ENCODE measurements at regions not wholly inside any gene's neighbourhood (a gene's known extent, or its start where the extent isn't known, plus 50 kb on each side); places are given as distances from the start of the nearest gene placed in this dataset.

DNA sequence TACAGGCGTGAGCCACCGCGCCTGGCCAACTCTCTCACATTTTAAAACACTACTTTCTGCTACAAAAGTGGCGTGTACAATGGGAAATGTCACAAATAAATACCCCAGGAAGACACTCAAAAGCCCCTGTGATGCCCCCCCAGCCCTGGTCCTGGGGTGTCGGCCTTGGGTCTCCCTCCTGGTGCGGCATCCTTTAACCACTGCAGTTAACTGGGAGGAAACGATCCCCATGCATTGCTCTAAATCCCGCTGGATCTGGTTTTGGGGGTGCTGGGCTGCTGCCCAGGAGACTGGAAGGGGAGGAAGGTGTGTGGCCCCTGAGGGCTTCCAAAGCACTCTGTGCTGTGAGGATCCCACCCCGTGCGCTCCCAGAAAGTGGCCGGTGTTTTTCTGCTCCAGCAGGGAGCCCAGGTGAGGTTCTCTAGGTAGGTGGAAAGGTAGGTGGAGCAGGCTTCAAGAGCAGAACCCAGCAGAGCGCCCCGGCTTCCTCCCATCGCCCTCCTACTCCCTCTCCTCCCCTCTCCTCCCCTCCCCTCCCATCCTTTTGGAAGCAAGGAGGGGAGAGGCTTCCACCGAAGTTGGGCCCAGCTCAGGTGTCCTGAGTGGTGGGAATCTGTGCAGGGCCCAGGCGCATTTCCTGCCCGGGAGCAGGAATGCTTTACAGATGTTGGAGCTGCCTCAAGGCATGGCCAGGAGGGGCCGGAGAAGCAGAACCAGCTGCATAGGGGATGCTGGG is 363.3 kb downstream of the SEC14L1 start:
- Histone ChIP-seq H3K36me3 (peaks cover 0 to 29% (median 4%) of the 10 kb centered on the region in 9 donors), H3K4me1 (no peaks in the 10 kb centered on the region), H3K4me3 (no peak overlapping the region), H3K9me3 (no peaks in the 10 kb centered on the region), H3K27ac (no peak overlapping the region), H3K27me3 (no peaks in the 10 kb centered on the region)
- intact Hi-C loops (cut with DNase I) = loop anchor here in 1 of 10 donors (10.0 kb wide), 1 partner anchor 429 kb away; no protein-coding TSS in a partner anchor
- TF ChIP-seq POLR2A (IDR thresholded peaks at IDR 0.05) = no peak
- TF ChIP-seq, protein P1, sequence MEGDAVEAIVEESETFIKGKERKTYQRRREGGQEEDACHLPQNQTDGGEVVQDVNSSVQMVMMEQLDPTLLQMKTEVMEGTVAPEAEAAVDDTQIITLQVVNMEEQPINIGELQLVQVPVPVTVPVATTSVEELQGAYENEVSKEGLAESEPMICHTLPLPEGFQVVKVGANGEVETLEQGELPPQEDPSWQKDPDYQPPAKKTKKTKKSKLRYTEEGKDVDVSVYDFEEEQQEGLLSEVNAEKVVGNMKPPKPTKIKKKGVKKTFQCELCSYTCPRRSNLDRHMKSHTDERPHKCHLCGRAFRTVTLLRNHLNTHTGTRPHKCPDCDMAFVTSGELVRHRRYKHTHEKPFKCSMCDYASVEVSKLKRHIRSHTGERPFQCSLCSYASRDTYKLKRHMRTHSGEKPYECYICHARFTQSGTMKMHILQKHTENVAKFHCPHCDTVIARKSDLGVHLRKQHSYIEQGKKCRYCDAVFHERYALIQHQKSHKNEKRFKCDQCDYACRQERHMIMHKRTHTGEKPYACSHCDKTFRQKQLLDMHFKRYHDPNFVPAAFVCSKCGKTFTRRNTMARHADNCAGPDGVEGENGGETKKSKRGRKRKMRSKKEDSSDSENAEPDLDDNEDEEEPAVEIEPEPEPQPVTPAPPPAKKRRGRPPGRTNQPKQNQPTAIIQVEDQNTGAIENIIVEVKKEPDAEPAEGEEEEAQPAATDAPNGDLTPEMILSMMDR (IDR thresholded peaks at IDR 0.05) = no peak
- ATAC-seq (no peak), DNase-seq (peak in 1 of 5 donors; percentile 11)
- WGBS, 4 donors = 86 to 88% (median 86%) methylated on average over 15 to 18 of the region's 18 CpGs

DNA sequence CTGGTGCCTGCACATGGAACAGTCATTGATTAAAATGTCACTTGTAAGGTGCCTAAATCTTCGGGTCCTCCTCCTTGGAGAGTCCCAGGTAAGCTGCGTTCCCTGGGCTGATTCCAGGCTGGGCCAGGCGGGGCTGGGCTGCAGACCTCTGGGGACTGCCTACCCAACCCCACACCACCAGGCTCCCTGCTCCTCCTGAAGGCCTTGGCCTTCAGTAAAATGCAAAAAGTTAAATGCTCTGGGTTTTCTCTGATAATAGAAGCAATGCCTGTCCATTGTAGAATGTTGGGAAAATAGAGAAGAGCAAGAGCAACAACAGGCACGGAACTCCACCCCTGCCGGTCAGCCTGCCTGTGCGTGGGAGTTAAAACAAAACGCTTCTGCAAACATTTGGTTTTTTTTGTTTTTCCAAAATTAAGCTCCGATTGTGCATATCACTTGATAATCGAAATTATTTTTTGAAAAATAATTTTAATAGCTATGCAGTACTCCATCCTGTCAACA is 363.9 kb downstream of the SEC14L1 start:
- 68 to 76% (median 73%) methylated on average over 9 of the region's 9 CpGs for WGBS, 4 donors
- intact Hi-C loops (cut with DNase I) = loop anchor here in 1 of 10 donors (10.0 kb wide), 1 partner anchor 430 kb away; no protein-coding TSS in a partner anchor
- DNase-seq (peak in 2 of 5 donors; percentile 15 to 16), ATAC-seq (no peak)
- no peak overlapping the region for H3K27ac ChIP-seq
- peaks cover 0 to 23% (median 0%) of the 10 kb centered on the region in 9 donors for H3K36me3 ChIP-seq
- no peaks in the 10 kb centered on the region for H3K4me1 ChIP-seq
- no peaks in the 10 kb centered on the region for H3K9me3 ChIP-seq
- no peaks in the 10 kb centered on the region for H3K27me3 ChIP-seq
- TF ChIP-seq, protein P1 (IDR thresholded peaks at IDR 0.05) = no peak
- TF ChIP-seq POLR2A (IDR thresholded peaks at IDR 0.05) = no peak
- H3K4me3 ChIP-seq = no peak overlapping the region

DNA sequence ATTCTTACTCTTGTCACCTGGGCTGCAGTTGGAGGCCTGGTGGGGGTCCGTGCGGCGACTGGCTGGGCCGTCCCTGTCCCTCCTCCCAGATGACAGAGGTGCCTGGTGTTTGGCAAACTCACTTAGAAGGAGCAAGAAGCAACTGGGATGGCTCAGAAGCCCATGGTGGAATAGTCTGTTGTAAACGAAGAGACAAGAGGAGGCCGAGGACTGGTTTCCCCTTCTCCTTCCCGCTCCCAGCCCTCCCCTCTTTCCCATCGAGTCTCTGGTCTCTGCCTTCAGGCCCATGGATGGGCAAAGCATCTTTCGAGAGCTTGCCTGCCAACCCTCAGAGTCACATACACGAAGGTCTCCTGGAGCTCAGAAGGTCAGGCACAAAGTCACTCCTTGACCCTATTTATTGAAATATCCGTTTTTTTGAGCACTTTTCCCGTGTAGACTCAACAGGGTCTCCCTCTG is 364.4 kb downstream of the SEC14L1 start:
- no peak for TF ChIP-seq POLR2A (IDR thresholded peaks at IDR 0.05)
- TF ChIP-seq, protein P1 (IDR thresholded peaks at IDR 0.05) = no peak
- Histone ChIP-seq H3K27ac (no peak overlapping the region), H3K9me3 (peaks cover 0 to under 1% (median 0%) of the 10 kb centered on the region in 12 donors), H3K27me3 (no peaks in the 10 kb centered on the region), H3K4me3 (no peak overlapping the region), H3K4me1 (no peaks in the 10 kb centered on the region), H3K36me3 (peaks cover 0 to 18% (median 0%) of the 10 kb centered on the region in 9 donors)
- intact Hi-C loops (cut with DNase I) = loop anchor here in 1 of 10 donors (10.0 kb wide), 1 partner anchor 430 kb away; no protein-coding TSS in a partner anchor
- WGBS, 4 donors = 89 to 90% (median 90%) methylated on average over 12 of the region's 12 CpGs
- ATAC-seq (no peak), DNase-seq (peak in 2 of 5 donors; percentile 11 to 13)

DNA sequence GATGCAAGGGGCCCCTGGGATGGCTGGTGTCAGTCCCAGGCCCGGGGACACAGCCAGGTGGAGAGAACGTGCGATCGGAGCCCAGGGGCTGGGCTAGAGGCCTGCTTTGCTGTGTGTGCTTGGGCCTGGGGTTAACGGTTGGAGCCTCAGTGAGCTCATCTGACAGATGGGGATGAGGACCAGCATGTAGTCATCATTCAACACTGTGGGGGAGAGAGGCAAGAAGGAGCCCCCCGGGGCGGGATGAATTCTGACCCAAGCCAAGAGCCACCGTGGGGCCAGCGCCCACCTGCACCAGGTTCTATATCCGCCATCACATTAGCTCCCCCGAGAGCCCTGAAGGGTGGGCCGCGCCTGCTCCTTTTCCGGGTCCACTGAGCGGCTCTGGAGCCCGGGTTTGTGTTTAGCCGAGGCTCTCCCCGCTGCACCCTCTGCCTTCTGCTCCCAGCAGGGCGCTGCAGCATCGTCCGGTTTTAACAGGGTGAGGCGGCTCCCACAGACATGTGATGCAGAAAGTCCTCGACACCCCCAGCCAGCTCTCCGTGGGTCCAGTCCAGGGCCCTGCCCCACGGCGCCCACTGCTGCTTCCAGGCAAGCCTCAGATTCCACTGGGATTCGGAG is 365.7 kb downstream of the SEC14L1 start:
- Histone ChIP-seq H3K27ac (no peak overlapping the region), H3K4me3 (no peak overlapping the region), H3K4me1 (no peaks in the 10 kb centered on the region), H3K27me3 (no peaks in the 10 kb centered on the region), H3K36me3 (peaks cover 0 to 5% (median 0%) of the 10 kb centered on the region in 9 donors), H3K9me3 (peaks cover 0 to 14% (median 1%) of the 10 kb centered on the region in 12 donors)
- ATAC-seq (no peak), DNase-seq (peak in 1 of 5 donors; percentile 22)
- TF ChIP-seq, protein P1 (IDR thresholded peaks at IDR 0.05) = no peak
- no peak for TF ChIP-seq POLR2A (IDR thresholded peaks at IDR 0.05)
- intact Hi-C loops (cut with DNase I) = loop anchor here in 1 of 10 donors (10.0 kb wide), 1 partner anchor 432 kb away; no protein-coding TSS in a partner anchor
- 87 to 89% (median 89%) methylated on average over 24 to 27 of the region's 27 CpGs for WGBS, 4 donors
